NCI-H2227 (cell line): ENCODE measurements at regions not wholly inside any gene's neighbourhood (a gene's known extent, or its start where the extent isn't known, plus 50 kb on each side); places are given as distances from the start of the nearest gene placed in this dataset.
"Not testable (repeated sequence)": the region's sequence is repeated elsewhere in the genome, so short reads cannot be mapped to it uniquely, and the experiment has no call there.

Source experiments
- DNase-seq: peaks from one replicate; lab custom pipeline; 2025; ENCODE audit not compliant: unreplicated experiment; lab: John Stamatoyannopoulos, UW

DNA sequence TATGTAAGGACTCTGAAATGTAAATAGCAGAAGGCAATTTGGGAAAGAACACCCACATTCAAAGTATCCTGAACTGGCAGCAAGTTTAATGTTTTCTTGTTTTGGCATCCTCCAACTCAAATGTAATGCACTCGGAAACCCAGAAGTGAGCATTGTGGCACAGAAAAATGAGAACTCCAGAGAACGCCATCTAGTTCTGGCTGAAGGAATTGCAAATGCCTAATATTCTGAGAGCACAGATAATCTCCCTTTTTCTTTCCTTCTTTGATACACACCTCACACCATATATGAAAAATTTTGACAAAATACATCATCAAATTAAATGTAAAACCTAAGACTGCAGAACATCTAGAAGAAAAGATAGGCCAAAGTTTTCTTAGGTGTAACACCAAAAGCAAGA, 52.1 kb downstream of the PWWP3B start:
- DNase-seq = no peak

DNA sequence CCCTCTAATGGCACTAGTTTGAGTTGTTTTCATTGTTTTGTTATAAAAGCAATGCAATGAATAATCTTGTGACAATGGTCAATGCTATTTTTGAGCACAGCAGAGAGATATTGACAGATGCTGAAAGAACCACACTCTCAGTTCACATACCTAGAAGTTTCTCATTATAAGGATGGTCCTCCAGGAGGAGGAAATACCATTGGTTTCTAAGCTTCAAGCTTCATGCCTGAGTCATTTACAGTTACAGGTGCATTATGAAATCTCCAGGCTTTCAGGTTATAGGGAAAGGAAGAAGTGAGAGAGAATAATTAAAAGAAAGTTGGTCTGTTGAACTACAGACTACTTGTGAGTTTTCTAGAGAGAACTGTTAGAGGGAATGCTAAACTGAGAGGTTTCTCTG, 75.3 kb downstream of the PWWP3B start:
- DNase-seq = no peak

- no peak for DNase-seq
These were observed 78.4 kb downstream of the PWWP3B start for GRCh38 chrX:106246511-106246910.

GRCh38 chrX:106247162-106247561, 79.1 kb downstream of the PWWP3B start:
- no peak for DNase-seq

DNA sequence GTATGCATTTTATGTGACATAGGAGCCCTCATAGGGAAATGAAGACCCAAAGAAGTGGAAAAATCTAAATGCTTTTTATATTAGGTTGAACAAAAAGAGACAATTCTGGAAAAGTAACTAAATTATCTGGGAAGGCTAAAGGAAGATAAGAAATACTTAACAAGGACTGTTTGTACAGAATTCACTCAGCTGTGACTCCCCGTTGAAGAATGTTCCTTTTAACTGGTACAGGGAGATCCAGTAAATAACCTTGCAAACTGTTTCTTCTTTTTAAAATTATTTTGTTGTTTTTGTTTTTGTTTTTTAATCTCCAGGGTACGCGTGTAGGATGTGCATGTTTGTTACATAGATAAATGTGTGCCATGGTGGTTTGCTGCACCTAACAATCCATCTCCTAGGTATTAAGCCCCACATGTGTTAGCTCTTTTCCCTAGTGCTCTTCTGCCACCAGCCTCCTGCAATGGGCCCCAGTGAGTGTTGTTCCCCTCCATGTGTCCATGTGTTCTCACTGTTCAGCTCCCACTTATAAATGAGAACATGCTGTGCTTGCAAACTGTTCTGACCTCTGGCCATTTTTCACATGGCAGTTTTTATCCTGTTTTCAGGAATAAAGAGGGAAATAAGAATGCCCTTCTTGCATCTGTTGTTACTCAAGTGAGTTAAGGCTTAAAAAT, 81.7 kb downstream of the PWWP3B start:
- DNase-seq = no peak

DNA sequence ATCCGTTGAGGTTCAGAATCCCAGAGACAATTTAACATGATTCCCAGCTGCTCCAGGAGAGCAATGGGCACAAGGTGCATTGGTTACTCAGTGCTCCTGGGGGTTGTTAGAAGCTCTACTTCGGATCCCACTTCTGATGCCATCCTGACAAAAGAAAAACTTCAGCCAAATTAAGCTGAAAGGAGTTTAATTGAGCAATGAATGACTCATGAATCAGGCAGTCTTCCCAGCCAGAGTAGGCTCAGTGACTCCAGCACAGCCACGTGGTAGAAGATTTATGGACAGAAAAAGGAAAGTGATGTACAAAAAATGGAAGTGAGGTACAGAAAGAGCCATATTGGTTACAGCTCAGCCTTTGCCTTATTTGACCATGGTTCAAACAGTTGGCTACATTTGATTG, 95.7 kb downstream of the PWWP3B start:
- DNase-seq = no peak

DNA sequence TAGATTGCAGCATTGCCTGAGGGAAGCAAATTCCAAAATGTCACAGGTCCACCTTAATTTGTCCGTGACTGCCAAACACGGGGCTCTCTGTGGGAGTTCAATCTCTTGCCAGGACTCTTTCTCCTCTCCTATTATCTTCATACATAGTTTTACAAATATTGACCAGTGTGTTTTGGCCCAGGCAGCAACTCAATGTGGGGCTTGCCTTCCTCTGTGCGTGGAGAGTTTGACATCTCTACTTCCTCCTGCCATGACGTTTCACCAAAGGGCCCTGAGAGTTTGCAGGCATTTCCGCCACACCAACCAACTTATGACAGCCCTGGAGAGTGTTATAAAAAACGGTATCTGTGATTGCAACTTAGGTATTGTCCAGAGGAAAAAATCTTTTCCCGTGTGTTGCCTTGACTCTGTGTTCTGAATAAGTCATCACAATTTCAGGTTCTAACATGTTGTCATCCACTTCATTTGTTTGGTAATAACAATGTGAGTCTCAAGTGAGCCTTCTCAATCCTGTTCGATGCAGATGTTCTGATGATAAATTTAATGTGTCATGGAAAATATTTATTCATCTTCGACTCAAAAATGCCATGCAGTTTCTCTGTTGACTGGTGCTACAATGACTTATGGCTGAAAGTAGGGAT, 106.0 kb downstream of the PWWP3B start:
- not testable (repeated sequence) for DNase-seq

DNA sequence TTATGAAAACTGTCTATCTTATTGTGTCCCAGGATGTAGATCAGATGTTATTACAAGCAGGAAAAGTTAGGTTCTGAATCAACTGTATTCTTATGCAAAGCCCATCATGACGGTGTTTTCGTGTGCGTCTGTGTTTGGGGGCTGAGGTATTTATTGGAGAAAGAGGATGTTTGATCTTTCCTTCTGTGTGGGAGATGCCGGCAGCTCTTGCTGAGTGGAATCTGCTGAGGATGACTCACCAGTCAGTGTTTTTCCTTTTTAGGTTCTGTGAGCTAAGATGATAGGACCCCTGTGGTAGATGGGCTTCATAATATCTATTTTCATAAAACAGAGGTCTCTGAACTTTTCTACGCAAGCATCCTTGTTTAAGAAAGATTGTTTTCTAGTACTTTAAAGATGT, 107.1 kb downstream of the PWWP3B start:
- not testable (repeated sequence) for DNase-seq

DNA sequence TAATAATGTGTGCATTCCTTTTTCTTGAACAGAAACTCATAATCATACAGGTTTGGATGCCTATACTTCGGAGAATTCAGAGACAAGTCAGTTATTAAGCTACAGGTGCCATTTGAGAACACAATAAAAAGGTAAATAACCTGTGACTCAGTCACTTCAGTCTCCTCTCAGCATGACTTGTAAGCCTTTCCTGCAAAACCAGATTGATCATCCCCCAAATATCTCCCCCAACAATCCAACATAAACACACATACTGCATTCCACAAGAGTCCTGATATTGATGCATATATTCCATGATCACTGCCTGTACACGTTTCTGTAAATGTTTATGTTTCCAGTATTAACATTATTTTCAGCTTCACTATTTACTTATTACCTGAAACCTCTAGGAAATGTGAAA, 110.8 kb downstream of the PWWP3B start:
- DNase-seq = no peak

- no peak for DNase-seq
These were observed 113.3 kb downstream of the PWWP3B start for GRCh38 chrX:106281383-106281782.

- no peak for DNase-seq
These were observed 115.7 kb downstream of the PWWP3B start for GRCh38 chrX:106283841-106284240.

- DNase-seq = no peak
These were observed 116.4 kb downstream of the PWWP3B start for GRCh38 chrX:106284431-106285025.

DNA sequence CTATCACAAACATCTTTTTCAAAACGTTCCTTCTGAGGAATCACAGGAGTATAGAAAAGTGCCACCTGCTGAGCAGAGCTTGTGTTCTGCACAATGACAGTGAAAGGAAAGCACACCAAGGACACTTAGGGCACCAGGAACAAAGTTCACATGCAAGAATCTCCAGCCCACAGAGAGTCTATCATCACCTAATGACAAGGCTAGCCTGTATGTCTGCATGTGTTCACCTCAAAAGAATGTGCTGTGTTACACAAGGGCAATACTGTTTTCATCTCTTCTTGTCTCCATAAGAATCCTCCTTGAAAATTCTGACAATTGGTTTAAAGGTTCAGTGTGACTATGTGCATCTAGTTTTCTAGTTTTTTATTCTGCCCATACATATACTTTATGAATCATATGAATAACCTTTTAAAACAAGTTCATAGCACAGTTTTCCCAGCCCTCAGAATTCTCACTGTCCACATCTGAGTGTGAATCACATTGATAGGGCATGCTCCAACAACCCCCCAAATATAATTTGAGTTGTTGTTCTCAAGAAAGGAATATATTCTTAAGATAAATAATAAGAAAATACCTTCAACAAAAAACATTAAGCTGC, 118.0 kb downstream of the PWWP3B start:
- no peak for DNase-seq

GRCh38 chrX:106290778-106291177, 122.7 kb downstream of the PWWP3B start:
- not testable (repeated sequence) for DNase-seq

DNA sequence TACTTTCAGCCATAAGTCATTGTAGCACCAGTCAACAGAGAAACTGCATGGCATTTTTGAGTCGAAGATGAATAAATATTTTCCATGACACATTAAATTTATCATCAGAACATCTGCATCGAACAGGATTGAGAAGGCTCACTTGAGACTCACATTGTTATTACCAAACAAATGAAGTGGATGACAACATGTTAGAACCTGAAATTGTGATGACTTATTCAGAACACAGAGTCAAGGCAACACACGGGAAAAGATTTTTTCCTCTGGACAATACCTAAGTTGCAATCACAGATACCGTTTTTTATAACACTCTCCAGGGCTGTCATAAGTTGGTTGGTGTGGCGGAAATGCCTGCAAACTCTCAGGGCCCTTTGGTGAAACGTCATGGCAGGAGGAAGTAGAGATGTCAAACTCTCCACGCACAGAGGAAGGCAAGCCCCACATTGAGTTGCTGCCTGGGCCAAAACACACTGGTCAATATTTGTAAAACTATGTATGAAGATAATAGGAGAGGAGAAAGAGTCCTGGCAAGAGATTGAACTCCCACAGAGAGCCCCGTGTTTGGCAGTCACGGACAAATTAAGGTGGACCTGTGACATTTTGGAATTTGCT, 123.8 kb downstream of the PWWP3B start:
- not testable (repeated sequence) for DNase-seq

- no peak for DNase-seq
These were observed 132.1 kb downstream of the PWWP3B start for GRCh38 chrX:106300239-106300638.

- DNase-seq = no peak
These were observed 132.6 kb downstream of the PWWP3B start for GRCh38 chrX:106300656-106301055.

DNA sequence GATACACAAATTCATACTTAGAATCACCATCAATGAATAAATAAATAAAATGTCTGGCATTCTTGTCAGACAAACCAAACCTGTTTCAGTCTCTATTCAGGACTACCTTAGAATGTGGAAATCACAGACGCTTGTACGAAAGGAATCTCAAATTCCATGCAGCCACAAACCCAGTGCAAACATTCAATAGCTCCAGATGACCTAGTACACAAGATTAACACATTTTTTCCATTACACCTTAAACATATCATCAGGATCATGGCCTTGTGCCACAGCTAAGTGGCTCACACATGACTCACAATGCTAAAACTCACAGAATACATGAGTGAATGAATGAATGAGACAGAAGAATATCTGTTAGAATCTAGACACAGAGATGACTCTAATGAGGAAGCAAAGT, 134.2 kb downstream of the PWWP3B start:
- no peak for DNase-seq

DNA sequence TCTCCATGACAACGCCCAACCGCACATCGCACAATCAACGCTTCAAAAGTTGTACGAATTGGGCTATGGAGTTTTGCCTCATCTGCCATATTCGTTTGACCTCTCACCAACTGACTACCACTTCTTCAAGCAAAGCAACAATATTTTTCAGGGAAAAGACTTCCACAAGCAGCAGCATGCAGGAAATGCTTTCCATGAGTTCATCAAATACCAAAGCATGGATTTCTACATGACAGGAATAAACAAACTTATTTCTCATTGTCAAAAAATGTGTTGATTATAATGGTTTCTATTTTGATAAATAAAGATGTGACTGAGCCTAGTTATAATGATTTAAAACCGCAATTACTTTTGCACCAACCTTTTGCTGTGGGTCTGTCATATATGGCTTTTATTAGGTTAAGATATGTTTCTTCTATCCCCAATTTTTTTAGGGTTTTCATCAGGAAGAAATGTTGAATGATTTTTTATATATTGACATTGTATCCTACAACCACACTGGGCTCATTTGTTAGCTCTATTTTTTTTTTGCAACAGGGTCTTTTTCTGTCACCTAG, 138.4 kb downstream of the PWWP3B start:
- no peak for DNase-seq

DNA sequence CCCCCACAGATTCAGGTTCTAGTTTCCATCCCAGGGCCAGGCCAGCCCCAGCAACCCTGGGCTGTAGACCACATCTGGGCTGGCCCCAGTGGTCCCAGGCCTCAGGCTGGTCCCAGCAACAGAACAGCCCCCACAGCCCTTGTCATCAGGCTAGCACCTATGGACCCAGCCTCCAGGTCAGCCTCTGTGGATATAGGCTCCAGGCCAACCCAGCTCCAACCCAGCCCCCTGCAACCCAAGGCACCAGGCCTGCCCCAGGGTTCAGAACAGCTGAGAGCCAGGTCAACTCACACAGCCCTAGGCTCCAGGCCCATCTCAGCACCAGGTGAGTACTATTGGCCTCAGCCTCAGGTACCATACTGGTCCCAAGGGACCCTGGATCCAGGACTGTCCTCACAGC, 155.3 kb downstream of the PWWP3B start:
- DNase-seq = no peak

GRCh38 chrX:106331606-106332005, 163.5 kb downstream of the PWWP3B start:
- DNase-seq = no peak
